Loucy (cell line): ENCODE measurements at regions not wholly inside any gene's neighbourhood (a gene's known extent, or its start where the extent isn't known, plus 50 kb on each side); places are given as distances from the start of the nearest gene placed in this dataset.

Experiments
- H2AFZ ChIP-seq: fragments of 200-600 bp; sonication (generic); 2 replicates; pipeline ENCODE4 v1.6.0; 2016; ENCODE audit warnings: antibody characterized with exemption, mild to moderate bottlenecking, low read length, moderate library complexity
- H3F3A ChIP-seq: fragments of 200-600 bp; 2 replicates; pipeline ENCODE4 v1.6.0; 2016; ENCODE audit warnings: antibody characterized with exemption, low read depth, mild to moderate bottlenecking
- H3K27me3 ChIP-seq: fragments of 200-600 bp; sonication (generic); 2 replicates; pipeline ENCODE4 v1.6.1; 2014; ENCODE audit warnings: low read length, mild to moderate bottlenecking; ENCODE audit not compliant: insufficient read depth, poor library complexity, severe bottlenecking
- H3K36me3 ChIP-seq: fragments of 200-600 bp; sonication (generic); 2 replicates; pipeline ENCODE4 v1.6.1; 2016; ENCODE audit warnings: low read length; ENCODE audit not compliant: insufficient read depth
- H3K4me1 ChIP-seq: fragments of 200-600 bp; sonication (generic); 2 replicates; pipeline ENCODE4 v1.5.1; 2014; ENCODE audit warnings: low read length, mild to moderate bottlenecking; ENCODE audit not compliant: insufficient read depth, poor library complexity, severe bottlenecking
- H3K4me2 ChIP-seq: fragments of 200-600 bp; sonication (generic); 2 replicates; pipeline ENCODE4 v1.6.0; 2014; ENCODE audit warnings: antibody characterized with exemption, low read length, low read depth, mild to moderate bottlenecking; ENCODE audit not compliant: poor library complexity, severe bottlenecking
- H3K4me3 ChIP-seq: fragments of 200-600 bp; sonication (generic); 2 replicates; pipeline ENCODE4 v1.5.1; 2014; ENCODE audit warnings: low read length, mild to moderate bottlenecking, mixed read lengths; ENCODE audit not compliant: poor library complexity, severe bottlenecking
- H3K79me2 ChIP-seq: fragments of 200-600 bp; sonication (generic); 2 replicates; pipeline ENCODE4 v1.6.1; 2014; ENCODE audit warnings: low read length; ENCODE audit not compliant: insufficient read depth
- H3K9ac ChIP-seq: fragments of 200-600 bp; sonication (generic); 2 replicates; pipeline ENCODE4 v1.6.0; 2014; ENCODE audit warnings: mild to moderate bottlenecking, low read depth, low read length, moderate library complexity; ENCODE audit not compliant: poor library complexity, severe bottlenecking
- H3K9me2 ChIP-seq: fragments of 200-600 bp; sonication (generic); replicated peaks from 2 replicates; pipeline ENCODE4 v1.6.1; 2016; ENCODE audit warnings: low read depth, low read length, mixed read lengths
- H3K9me3 ChIP-seq: fragments of 200-600 bp; sonication (generic); 2 replicates; pipeline ENCODE4 v1.6.1; 2014; ENCODE audit warnings: mild to moderate bottlenecking, antibody characterized with exemption, low read length, low read depth; ENCODE audit not compliant: insufficient read depth
- H4K20me1 ChIP-seq: fragments of 200-600 bp; sonication (generic); 2 replicates; pipeline ENCODE4 v1.6.0; 2014; ENCODE audit warnings: antibody characterized with exemption, low read length, mild to moderate bottlenecking; ENCODE audit not compliant: insufficient read depth, poor library complexity, severe bottlenecking
- CTCF ChIP-seq: fragments of 200-600 bp; sonication (generic); conservative IDR thresholded peaks from 2 replicates; pipeline ENCODE4 v1.5.1; 2014; ENCODE audit warnings: mild to moderate bottlenecking, antibody characterized with exemption, low read length
- EZH2phosphoT487 ChIP-seq: fragments of 200-600 bp; IDR thresholded peaks from 2 replicates; pipeline ENCODE4 v1.6.1; 2018; ENCODE audit warnings: antibody characterized with exemption, mild to moderate bottlenecking, moderate library complexity, borderline replicate concordance

GRCh38 chr14:34931206-34931605 is 51.6 kb upstream of the SRP54 start:
- peaks cover 5% of the 10 kb centered on the region for H3K4me1 ChIP-seq
- no peak for TF ChIP-seq CTCF
- TF ChIP-seq EZH2phosphoT487, result no peak
- no peaks in the 10 kb centered on the region for H3K36me3 ChIP-seq
- no peak overlapping the region for H3K9ac ChIP-seq
- H2AFZ ChIP-seq, result peak overlapping the region; percentile 85
- H3K4me3 ChIP-seq, result no peak overlapping the region
- no peaks in the 10 kb centered on the region for H4K20me1 ChIP-seq
- no peak overlapping the region for H3K4me2 ChIP-seq
- H3K79me2 ChIP-seq, result no peaks in the 10 kb centered on the region
- H3K9me2 ChIP-seq, result no peaks in the 10 kb centered on the region
- H3K27me3 ChIP-seq, result no peaks in the 10 kb centered on the region
- H3F3A ChIP-seq, result no peaks in the 10 kb centered on the region
- H3K9me3 ChIP-seq, result no peaks in the 10 kb centered on the region

- Histone ChIP-seq H3K79me2 (no peaks in the 10 kb centered on the region), H2AFZ (peak overlapping the region; percentile 51; the same call in 1 of the 2 replicates), H3K4me3 (no peak overlapping the region), H3K4me2 (no peak overlapping the region), H3K4me1 (peaks cover 5% of the 10 kb centered on the region), H3K9me2 (no peaks in the 10 kb centered on the region), H3K36me3 (no peaks in the 10 kb centered on the region), H4K20me1 (no peaks in the 10 kb centered on the region), H3K9me3 (no peaks in the 10 kb centered on the region), H3K27me3 (no peaks in the 10 kb centered on the region), H3F3A (no peaks in the 10 kb centered on the region), H3K9ac (no peak overlapping the region)
- TF ChIP-seq CTCF, result no peak
- no peak for TF ChIP-seq EZH2phosphoT487
Observed at GRCh38 chr14:34930591-34931091, 52.2 kb upstream of the SRP54 start.

GRCh38 chr14:34926552-34926951 is 51.4 kb upstream of the BAZ1A start:
- H3K9me2 ChIP-seq, result no peaks in the 10 kb centered on the region
- H2AFZ ChIP-seq, result no peak overlapping the region
- no peaks in the 10 kb centered on the region for H3K9me3 ChIP-seq

More at GRCh38 chr14:34926552-34926951, 51.4 kb upstream of the BAZ1A start:
- no peaks in the 10 kb centered on the region for H3K79me2 ChIP-seq
- H3K4me3 ChIP-seq, result no peak overlapping the region
- H3K4me1 ChIP-seq, result peaks cover 5% of the 10 kb centered on the region
- TF ChIP-seq CTCF, result no peak
- no peak for TF ChIP-seq EZH2phosphoT487
- no peak overlapping the region for H3K9ac ChIP-seq
- H3K27me3 ChIP-seq, result no peaks in the 10 kb centered on the region
- H3K36me3 ChIP-seq, result no peaks in the 10 kb centered on the region
- H3K4me2 ChIP-seq, result no peak overlapping the region
- no peaks in the 10 kb centered on the region for H3F3A ChIP-seq
- no peaks in the 10 kb centered on the region for H4K20me1 ChIP-seq
